Progenitor cell of endocrine pancreas (in vitro differentiated cells): ENCODE measurements at regions not wholly inside any gene's neighbourhood (a gene's known extent, or its start where the extent isn't known, plus 50 kb on each side); places are given as distances from the start of the nearest gene placed in this dataset.
"Not testable (repeated sequence)": the region's sequence is repeated elsewhere in the genome, so short reads cannot be mapped to it uniquely, and the experiment has no call there.

Experiments
- DNase-seq: peaks from one replicate; pipeline ENCODE4 v3.0.0; 2021; ENCODE audit warnings: low spot score; ENCODE audit not compliant: unreplicated experiment
- H3K27ac Mint-ChIP-seq: 2 replicates; pipeline ENCODE4 v1.8.0; 2021; ENCODE audit warnings: mild to moderate bottlenecking, moderate library complexity, mixed read lengths
- H3K27me3 Mint-ChIP-seq: 2 replicates; pipeline ENCODE4 v1.8.0; 2021; ENCODE audit warnings: mixed read lengths
- H3K36me3 Mint-ChIP-seq: 2 replicates; pipeline ENCODE4 v1.8.0; 2022; ENCODE audit warnings: mixed read lengths; ENCODE audit not compliant: insufficient read depth
- H3K4me1 Mint-ChIP-seq: 2 replicates; pipeline ENCODE4 v1.8.0; 2021; ENCODE audit warnings: low read depth, mixed read lengths
- H3K4me3 Mint-ChIP-seq: 2 replicates; pipeline ENCODE4 v1.8.0; 2021; ENCODE audit warnings: low read depth, mild to moderate bottlenecking, moderate library complexity, mixed read lengths
- H3K9me3 Mint-ChIP-seq: 2 replicates; pipeline ENCODE4 v1.8.0; 2021; ENCODE audit warnings: low read depth, mixed read lengths
- TF ChIP-seq, protein P1 (sequence below): fragments of 200-600 bp; sonication (generic); IDR thresholded peaks from one replicate; pipeline ENCODE4 v1.5.0; 2021; ENCODE audit warnings: antibody characterized with exemption, mild to moderate bottlenecking; ENCODE audit not compliant: unreplicated experiment

DNA sequence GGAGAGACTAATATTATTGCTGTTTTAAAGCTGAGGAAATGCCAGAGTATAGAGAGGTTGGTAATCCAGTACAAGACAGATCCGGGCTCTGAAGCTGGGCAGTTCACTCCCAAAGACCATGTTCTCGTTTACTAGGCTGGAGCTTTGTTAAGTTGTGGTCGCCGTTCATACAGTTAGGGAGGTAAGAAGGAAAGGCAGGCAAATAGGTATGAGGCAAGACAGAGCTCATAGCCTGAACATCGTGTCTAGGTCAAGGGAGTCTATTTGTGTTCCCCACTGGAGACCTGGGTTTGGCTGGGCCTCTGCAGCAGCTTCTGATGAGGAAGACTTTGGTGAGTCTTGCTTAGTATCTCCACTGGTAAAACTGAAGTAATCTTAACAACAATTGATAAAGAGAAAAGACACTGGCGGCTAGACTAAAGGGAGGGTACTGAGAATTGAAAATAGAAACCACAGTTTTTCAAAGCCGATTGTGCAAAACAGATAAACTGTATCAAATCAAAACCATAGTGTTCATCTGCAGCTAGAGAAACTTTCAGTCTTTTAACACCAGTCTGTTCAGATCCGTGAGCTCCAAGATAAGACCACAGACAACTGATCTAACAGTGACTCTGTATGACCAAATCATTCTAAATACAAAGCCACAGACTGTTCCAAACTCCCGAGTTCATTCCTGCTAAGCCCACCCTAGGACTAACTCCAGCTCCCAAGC, 217.0 kb upstream of the FAM78B start:
- Mint-ChIP-seq H3K27ac (no peak overlapping the region), H3K4me1 (peaks cover 13% of the 10 kb centered on the region), H3K36me3 (no peaks in the 10 kb centered on the region), H3K9me3 (no peaks in the 10 kb centered on the region), H3K4me3 (no peak overlapping the region), H3K27me3 (peaks cover 12% of the 10 kb centered on the region)
- no peak for DNase-seq
- TF ChIP-seq, protein P1, sequence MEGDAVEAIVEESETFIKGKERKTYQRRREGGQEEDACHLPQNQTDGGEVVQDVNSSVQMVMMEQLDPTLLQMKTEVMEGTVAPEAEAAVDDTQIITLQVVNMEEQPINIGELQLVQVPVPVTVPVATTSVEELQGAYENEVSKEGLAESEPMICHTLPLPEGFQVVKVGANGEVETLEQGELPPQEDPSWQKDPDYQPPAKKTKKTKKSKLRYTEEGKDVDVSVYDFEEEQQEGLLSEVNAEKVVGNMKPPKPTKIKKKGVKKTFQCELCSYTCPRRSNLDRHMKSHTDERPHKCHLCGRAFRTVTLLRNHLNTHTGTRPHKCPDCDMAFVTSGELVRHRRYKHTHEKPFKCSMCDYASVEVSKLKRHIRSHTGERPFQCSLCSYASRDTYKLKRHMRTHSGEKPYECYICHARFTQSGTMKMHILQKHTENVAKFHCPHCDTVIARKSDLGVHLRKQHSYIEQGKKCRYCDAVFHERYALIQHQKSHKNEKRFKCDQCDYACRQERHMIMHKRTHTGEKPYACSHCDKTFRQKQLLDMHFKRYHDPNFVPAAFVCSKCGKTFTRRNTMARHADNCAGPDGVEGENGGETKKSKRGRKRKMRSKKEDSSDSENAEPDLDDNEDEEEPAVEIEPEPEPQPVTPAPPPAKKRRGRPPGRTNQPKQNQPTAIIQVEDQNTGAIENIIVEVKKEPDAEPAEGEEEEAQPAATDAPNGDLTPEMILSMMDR, result no peak

DNA sequence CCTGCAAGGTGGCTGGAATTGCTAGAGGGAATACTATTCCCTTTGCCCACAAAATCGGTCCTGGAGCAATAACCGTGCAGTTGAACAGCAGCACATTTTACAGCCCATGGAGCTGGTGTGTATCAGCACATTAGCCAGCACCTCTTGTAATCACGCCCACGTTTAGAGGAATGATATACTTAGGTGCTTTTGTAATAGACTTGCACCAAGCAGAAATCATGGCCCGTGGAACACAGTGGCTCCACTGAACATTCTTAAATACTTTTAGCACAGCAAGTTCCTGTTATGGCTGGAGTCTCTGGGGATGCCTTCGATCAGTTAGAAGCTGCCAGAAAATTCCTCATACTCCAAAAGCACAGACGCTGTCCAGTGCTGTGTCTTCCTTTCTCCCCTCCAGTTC, 218.1 kb upstream of the FAM78B start:
- Mint-ChIP-seq H3K4me1 (peaks cover 13% of the 10 kb centered on the region), H3K36me3 (no peaks in the 10 kb centered on the region), H3K4me3 (no peak overlapping the region), H3K9me3 (no peaks in the 10 kb centered on the region), H3K27ac (no peak overlapping the region), H3K27me3 (peaks cover 12% of the 10 kb centered on the region)
- TF ChIP-seq, protein P1, result no peak
- DNase-seq, result no peak

DNA sequence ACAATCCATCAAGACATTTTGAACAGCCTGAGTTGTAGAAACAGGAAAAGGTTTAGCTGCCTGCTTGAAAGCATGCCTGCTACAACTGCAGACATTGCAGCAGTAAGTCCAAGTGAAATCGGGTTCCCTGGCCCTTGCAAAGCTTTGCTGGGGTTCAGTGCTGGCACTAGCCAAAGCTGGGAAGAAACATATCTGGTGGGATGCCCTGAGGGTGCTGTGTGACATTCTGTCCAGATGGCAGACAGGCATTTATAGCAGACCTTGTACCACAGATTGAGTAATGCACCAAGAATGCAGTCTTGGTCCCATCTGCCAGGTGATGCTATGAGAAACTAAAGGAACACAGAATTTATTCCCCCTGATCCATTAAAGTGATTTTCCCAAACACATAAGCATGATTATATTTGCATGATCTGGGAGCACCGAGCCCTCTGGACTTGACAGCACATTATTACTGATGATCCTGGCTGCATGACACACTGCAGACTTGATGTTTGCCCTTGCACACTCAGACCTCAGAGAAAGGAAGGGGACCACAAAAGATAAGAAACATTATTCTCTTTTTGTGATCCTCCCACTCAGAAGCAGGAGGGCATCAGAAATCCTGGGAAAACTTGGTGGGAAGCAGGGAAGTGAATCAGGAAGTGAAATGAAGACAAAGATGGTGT, 223.7 kb upstream of the FAM78B start:
- no peaks in the 10 kb centered on the region for H3K36me3 Mint-ChIP-seq
- no peak for DNase-seq
- no peak overlapping the region for H3K27ac Mint-ChIP-seq
- H3K4me3 Mint-ChIP-seq, result no peak overlapping the region
- H3K27me3 Mint-ChIP-seq, result peaks cover 3% of the 10 kb centered on the region
- peaks cover 10% of the 10 kb centered on the region for H3K4me1 Mint-ChIP-seq
- TF ChIP-seq, protein P1, result no peak
- H3K9me3 Mint-ChIP-seq, result no peaks in the 10 kb centered on the region

DNA sequence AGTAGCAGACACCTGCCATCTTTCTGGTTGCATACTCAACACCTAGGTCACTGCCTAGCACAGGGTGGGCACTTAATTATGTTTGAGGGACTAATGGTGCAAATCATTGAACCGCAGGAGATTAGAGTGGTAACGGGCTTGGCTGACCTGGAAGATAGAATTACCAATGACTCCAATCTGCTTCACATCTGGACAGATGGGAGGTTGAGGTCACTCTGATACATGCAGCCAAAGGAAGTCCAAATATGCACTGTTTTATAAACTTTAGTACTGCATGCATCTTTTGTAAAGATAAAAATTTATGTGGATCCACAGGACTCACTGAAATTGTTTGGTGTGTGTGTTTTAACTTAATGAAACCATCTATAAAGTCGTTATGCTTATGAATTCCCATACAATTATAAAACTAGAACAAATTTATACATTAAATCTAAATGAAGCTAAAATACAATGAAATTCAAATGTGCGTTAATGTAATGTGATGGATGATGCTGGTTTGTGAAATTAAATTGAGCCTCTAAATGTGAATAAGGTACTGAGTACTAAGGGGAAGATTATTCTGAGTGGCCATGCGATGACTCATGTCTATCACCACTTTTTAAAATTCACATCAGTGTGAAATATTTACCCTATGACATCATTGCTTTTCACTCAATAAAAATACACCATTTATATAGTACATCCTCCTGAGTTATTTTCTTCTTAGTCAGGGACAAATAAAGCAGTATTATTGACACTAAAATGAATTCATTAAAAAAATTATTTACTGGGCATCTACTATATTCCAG, 224.7 kb upstream of the FAM78B start:
- TF ChIP-seq, protein P1, result no peak
- no peak for DNase-seq
- peaks cover 1% of the 10 kb centered on the region for H3K4me1 Mint-ChIP-seq

DNA sequence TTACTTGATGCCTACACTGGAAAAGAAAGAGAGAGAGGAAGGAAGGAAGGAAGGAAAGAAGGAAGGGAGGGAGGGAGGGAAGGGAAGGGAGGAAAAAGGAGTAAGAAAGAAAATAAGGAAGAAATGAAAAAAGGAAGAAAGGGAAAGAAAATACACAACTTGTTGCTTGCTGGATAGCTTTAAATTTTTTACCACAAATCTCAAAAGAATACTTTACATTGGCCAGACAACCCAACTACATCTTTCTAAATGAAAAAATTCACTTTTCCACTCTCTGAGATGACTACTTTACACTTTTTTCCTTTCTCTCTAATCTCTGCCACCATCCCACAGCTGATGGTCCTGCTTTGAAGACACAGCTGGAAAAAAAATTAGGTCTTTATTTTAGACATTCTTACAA, 228.9 kb upstream of the FAM78B start:
- Mint-ChIP-seq H3K27ac (no peak overlapping the region), H3K4me1 (peaks cover 11% of the 10 kb centered on the region), H3K4me3 (no peak overlapping the region), H3K27me3 (no peaks in the 10 kb centered on the region), H3K9me3 (no peaks in the 10 kb centered on the region), H3K36me3 (no peaks in the 10 kb centered on the region)
- no peak for DNase-seq
- TF ChIP-seq, protein P1, result no peak

More for the DNA sequence above, 224.7 kb upstream of the FAM78B start:
- peaks cover 3% of the 10 kb centered on the region for H3K27me3 Mint-ChIP-seq
- no peak overlapping the region for H3K27ac Mint-ChIP-seq
- H3K4me3 Mint-ChIP-seq, result no peak overlapping the region
- H3K36me3 Mint-ChIP-seq, result no peaks in the 10 kb centered on the region
- H3K9me3 Mint-ChIP-seq, result no peaks in the 10 kb centered on the region

DNA sequence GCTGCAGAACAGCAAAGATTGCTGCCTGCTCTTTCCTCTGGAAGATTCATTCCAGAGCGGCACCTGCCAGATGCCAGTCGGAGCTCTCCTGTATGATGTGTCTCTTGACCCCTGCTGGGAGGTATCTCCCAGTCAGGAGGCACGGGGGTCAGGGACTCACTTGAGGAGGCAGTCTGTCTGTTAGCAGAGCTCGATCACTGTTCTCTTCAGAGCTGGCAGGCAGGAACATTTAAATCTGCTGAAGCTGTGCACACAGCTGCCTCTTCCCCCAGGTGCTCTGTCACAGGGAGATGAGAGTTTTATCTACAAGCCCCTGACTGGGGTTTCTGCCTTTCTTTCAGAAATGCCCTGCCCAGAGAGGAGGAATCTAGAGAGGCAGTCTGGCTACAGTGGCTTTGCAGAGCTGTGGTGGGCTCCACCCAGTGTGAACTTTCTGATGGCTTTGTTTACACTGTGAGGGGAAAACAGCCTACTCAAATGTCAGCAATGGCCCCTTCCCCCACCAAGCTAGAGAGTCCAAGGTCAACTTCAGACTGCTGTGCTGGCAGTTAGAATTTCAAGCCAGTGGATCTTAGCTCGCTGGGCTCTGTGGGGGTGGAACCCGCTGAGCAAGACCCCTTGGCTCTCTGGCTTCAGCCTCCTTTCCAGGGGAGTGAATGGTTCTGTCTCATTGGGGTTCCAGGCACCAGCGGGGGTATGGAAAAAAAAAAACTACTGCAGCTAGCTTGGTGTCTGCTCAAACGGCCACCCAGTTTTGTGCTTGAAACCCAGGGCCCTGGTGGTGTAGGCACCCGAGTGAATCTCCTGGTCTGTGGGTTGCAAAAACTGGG, 242.7 kb upstream of the FAM78B start:
- H3K27ac Mint-ChIP-seq, DNase-seq, H3K36me3 Mint-ChIP-seq, H3K27me3 Mint-ChIP-seq, H3K4me3 Mint-ChIP-seq, H3K4me1 Mint-ChIP-seq: not testable (repeated sequence)
- peaks cover 23% of the 10 kb centered on the region for H3K9me3 Mint-ChIP-seq
